AG09319 (cell line): ENCODE measurements at regions not wholly inside any gene's neighbourhood (a gene's known extent, or its start where the extent isn't known, plus 50 kb on each side); places are given as distances from the start of the nearest gene placed in this dataset.

Experiments used
- DNase-seq: peaks from one replicate; pipeline ENCODE4 v3.0.0-alpha.2; 2010; ENCODE audit warnings: low read depth; ENCODE audit errors: extremely low read depth
- TF ChIP-seq, protein P1 (sequence below): IDR thresholded peaks from 2 replicates; pipeline ENCODE4 v1.5.1; 2011; ENCODE audit warnings: low read depth, mild to moderate bottlenecking, inconsistent platforms, low read length, moderate library complexity

DNA sequence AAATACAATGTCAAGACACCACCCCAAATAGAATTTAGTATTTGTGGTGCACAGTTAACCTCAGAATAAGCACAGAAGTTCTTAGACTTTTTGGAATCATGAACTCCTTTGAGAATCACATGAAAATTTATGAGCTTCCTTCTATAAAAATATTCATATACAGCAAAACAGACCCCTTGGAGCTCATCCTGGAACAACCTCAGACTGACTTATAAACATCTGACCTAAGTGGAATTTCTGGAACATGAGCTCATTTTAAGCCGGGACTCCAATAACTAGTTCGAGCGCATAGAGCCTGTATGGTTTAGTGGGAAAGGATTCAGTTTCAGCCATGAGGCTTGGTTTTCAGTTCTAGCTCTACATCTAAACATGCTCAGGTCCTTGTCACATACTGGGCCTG lies 192.3 kb downstream of the DEPDC1B start:
- TF ChIP-seq, protein P1, sequence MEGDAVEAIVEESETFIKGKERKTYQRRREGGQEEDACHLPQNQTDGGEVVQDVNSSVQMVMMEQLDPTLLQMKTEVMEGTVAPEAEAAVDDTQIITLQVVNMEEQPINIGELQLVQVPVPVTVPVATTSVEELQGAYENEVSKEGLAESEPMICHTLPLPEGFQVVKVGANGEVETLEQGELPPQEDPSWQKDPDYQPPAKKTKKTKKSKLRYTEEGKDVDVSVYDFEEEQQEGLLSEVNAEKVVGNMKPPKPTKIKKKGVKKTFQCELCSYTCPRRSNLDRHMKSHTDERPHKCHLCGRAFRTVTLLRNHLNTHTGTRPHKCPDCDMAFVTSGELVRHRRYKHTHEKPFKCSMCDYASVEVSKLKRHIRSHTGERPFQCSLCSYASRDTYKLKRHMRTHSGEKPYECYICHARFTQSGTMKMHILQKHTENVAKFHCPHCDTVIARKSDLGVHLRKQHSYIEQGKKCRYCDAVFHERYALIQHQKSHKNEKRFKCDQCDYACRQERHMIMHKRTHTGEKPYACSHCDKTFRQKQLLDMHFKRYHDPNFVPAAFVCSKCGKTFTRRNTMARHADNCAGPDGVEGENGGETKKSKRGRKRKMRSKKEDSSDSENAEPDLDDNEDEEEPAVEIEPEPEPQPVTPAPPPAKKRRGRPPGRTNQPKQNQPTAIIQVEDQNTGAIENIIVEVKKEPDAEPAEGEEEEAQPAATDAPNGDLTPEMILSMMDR = no peak

GRCh38 chr5:60505373-60506171 lies 194.4 kb downstream of the DEPDC1B start:
- TF ChIP-seq, protein P1 = no peak
- DNase-seq = no peak

More for the DNA sequence above, 192.3 kb downstream of the DEPDC1B start:
- no peak for DNase-seq

DNA sequence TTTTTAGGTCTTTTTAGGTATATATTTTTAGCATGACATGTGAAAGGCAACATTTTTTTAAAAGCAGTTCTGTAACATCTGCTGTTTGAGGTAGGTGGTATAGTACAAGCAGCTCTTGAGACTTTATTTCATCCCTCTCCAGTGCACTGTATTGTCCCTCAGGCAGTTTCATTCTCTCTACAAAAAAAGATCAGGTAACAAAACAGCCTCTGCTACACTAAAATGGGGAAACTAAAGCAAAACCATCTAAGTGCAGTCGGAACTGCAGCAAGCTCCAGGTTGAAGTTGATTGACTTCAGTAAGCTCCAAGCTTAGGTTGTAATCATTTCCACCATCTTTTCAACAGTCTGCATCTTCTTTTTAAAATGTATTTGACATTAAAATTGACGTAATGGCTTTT lies 195.6 kb downstream of the DEPDC1B start:
- DNase-seq = no peak
- TF ChIP-seq, protein P1 = no peak

DNA sequence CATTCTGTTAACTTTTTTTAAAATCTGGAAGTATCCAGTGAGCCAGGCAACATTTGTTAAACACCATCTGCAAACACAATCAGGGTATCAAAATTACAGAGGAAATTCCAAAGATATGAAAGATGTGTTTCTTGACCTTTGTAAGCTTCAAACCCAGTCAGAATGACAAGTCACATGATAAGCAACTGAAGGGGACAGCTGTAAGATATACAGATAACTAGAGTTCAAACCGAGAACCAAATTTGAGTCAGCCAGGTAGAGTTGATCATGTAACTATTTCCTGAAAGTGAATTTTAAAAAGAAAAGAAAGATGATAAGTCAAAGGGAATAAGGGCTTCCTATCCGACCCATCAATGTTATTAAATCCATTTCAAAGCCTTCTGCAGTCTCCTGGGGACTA lies 196.2 kb downstream of the DEPDC1B start:
- TF ChIP-seq, protein P1 = no peak
- DNase-seq = no peak

GRCh38 chr5:60497706-60498500 lies 202.1 kb downstream of the DEPDC1B start:
- TF ChIP-seq, protein P1 = no peak
- DNase-seq = no peak

DNA sequence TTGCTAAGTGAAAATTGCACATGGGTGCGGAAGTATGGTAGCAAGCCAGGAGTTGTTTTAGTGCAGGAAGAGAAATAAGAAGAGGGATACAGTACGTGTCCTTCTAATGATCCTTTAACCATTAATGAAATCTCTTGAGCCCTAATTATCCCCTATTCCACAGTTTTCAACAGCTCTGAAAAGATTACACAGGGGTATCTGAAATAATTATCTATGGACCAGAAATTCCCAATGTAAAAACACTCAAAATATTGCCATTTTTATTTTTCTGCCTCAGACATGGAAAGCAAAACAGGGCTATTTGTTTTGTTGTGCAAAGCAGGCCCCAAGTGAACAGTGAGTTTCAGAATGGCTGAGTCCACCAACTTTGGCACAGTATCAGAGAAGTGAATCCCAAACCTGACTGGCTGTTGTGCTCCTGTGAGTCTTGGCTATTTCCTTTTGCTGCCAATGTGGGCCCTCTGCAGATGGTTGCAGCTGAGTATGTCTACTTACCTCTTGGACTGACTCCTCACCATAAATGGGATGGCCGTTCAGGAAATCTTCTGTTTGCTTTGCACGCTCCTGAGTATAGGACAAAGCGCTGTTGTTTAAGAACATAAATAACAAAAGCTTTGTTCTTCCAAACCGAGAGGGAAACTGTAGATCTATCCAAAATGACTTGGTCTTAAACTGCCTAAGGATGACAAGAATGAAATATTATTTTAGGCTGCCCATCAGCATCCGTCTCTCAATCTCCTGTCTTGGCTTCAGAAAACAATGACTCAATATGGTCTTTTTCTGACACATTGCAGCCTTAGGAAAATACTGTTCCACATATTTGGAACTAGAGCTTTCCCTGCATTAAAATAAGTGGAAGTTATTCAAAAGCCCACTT lies 204.1 kb downstream of the DEPDC1B start:
- TF ChIP-seq, protein P1 = no peak
- no peak for DNase-seq

DNA sequence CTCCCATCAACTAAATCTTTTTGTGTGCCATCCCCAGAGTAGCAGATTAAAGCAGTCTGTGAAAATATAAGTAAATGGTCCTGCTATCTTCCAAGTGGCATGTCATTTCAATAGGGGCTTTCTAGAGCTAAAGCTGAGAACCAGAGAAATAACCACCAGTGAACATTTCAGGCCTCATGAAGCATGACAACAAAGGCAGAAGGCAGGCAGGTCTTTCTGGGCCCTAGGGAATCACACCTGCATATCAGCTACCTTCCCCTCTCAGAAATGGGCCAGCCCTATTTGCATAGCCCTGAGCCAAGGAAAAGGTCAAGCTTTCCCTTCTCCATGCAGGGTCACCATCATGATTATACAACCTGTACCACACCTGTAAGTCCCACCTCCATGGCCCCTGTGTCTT lies 205.3 kb downstream of the DEPDC1B start:
- TF ChIP-seq, protein P1 = no peak
- DNase-seq = no peak
